IMR-90 (cell line): ENCODE measurements at regions not wholly inside any gene's neighbourhood (a gene's known extent, or its start where the extent isn't known, plus 50 kb on each side); places are given as distances from the start of the nearest gene placed in this dataset.

Experiments used
- ATAC-seq: fragments of 200-7000 bp; cut with Tn5 transposase; 2 replicates; pipeline ENCODE4 v1.9.1; 2020; ENCODE audit warnings: low read depth, mild to moderate bottlenecking, moderate library complexity
- BruUV-seq: library from RNA; stranded (reverse); fragments of 400-500 nt; replicated peaks from 2 replicates; lab custom pipeline; 2021; lab: Mats Ljungman, UMichigan
- CTCF ChIA-PET: fragments of 300-600 bp; formaldehyde crosslinking; extraction: SDS; loops from one replicate; lab custom pipeline; 2021; ENCODE audit warnings: antibody characterized with exemption; lab: Yijun Ruan, JAX
- POLR2A ChIA-PET: fragments of 300-600 bp; sonication (Branson Sonifier 250); formaldehyde crosslinking; loops from one replicate; lab custom pipeline; 2022; ENCODE audit warnings: antibody characterized with exemption; ENCODE audit not compliant: unreplicated experiment; lab: Charles Lee
- DNase-seq: peaks from one replicate; pipeline ENCODE4 v3.0.0; 2013
- H2AFZ ChIP-seq: replicated peaks from 2 replicates; pipeline ENCODE3; 2013; ENCODE audit warnings: low read length, mild to moderate bottlenecking; ENCODE audit not compliant: poor library complexity
- H2AK5ac ChIP-seq: 2 replicates; pipeline ENCODE4 v1.6.1; 2013; ENCODE audit warnings: low read depth, low read length, inconsistent platforms
- H2AK9ac ChIP-seq: replicated peaks from 2 replicates; pipeline ENCODE3; 2013; ENCODE audit warnings: mild to moderate bottlenecking, low read depth, low read length, moderate library complexity; ENCODE audit not compliant: poor library complexity
- H2BK120ac ChIP-seq: 2 replicates; pipeline ENCODE4 v1.6.1; 2013; ENCODE audit warnings: low read depth, low read length, inconsistent platforms
- H2BK15ac ChIP-seq: 3 replicates; pipeline ENCODE4 v1.6.1; 2013; ENCODE audit warnings: low read depth, low read length, inconsistent platforms
- H2BK20ac ChIP-seq: 2 replicates; pipeline ENCODE4 v1.6.1; 2013; ENCODE audit warnings: low read depth, mild to moderate bottlenecking, inconsistent platforms, low read length, moderate library complexity
- H2BK5ac ChIP-seq: 2 replicates; pipeline ENCODE4 v1.6.1; 2013; ENCODE audit warnings: mild to moderate bottlenecking, low read depth, low read length, inconsistent platforms; ENCODE audit not compliant: poor library complexity, severe bottlenecking
- H3K14ac ChIP-seq: replicated peaks from 2 replicates; pipeline ENCODE4 v1.6.1; 2013; ENCODE audit warnings: low read depth, low read length, inconsistent platforms
- H3K18ac ChIP-seq: 2 replicates; pipeline ENCODE4 v1.6.1; 2013; ENCODE audit warnings: low read depth, low read length, control low read depth
- H3K23ac ChIP-seq: 2 replicates; pipeline ENCODE4 v1.6.1; 2013; ENCODE audit warnings: low read depth, low read length, inconsistent platforms
- H3K27ac ChIP-seq: 2 replicates; pipeline ENCODE4 v1.5.1; 2013; ENCODE audit warnings: mild to moderate bottlenecking, control low read depth, low read length; ENCODE audit not compliant: insufficient read depth
- H3K27me3 ChIP-seq: 2 replicates; pipeline ENCODE4 v1.6.1; 2013; ENCODE audit warnings: low read length; ENCODE audit not compliant: control insufficient read depth, insufficient read depth
- H3K36me3 ChIP-seq: 2 replicates; pipeline ENCODE4 v1.6.1; 2013; ENCODE audit warnings: low read length, mixed read lengths; ENCODE audit not compliant: control insufficient read depth, insufficient read depth
- H3K4ac ChIP-seq: 2 replicates; pipeline ENCODE4 v1.6.1; 2013; ENCODE audit warnings: low read depth, low read length, inconsistent platforms
- H3K4me1 ChIP-seq: 2 replicates; pipeline ENCODE4 v1.6.1; 2013; ENCODE audit warnings: low read length, mixed read lengths; ENCODE audit not compliant: control insufficient read depth, insufficient read depth
- H3K4me2 ChIP-seq: 2 replicates; pipeline ENCODE4 v1.6.1; 2013; ENCODE audit warnings: low read depth, mild to moderate bottlenecking, control low read depth, low read length, moderate library complexity
- H3K4me3 ChIP-seq: 2 replicates; pipeline ENCODE4 v1.5.1; 2013; ENCODE audit warnings: low read depth, mild to moderate bottlenecking, control low read depth, low read length, moderate library complexity; ENCODE audit not compliant: insufficient read depth
- H3K56ac ChIP-seq: 2 replicates; pipeline ENCODE4 v1.6.1; 2013; ENCODE audit warnings: low read length, inconsistent platforms; ENCODE audit not compliant: insufficient read depth; ENCODE audit errors: extremely low read depth
- H3K79me1 ChIP-seq, 2 experiments: 2 replicates each; pipeline ENCODE4 v1.6.1; 2013; ENCODE audit warnings: low read length in 2 of 2, inconsistent platforms in 1 of 2, low read depth in 1 of 2
- H3K9ac ChIP-seq: 2 replicates; pipeline ENCODE4 v1.6.1; 2013; ENCODE audit warnings: low read depth, low read length, control low read depth
- H3K9me1 ChIP-seq: 2 replicates; pipeline ENCODE4 v1.6.1; 2013; ENCODE audit warnings: low read length, inconsistent platforms; ENCODE audit not compliant: insufficient read depth
- H3K9me3 ChIP-seq: 2 replicates; pipeline ENCODE4 v1.6.1; 2013; ENCODE audit warnings: low read length; ENCODE audit not compliant: control insufficient read depth, insufficient read depth
- H4K20me1 ChIP-seq: 2 replicates; pipeline ENCODE4 v1.6.1; 2013; ENCODE audit warnings: low read length, inconsistent platforms; ENCODE audit not compliant: insufficient read depth
- H4K5ac ChIP-seq: 2 replicates; pipeline ENCODE4 v1.6.1; 2013; ENCODE audit warnings: mild to moderate bottlenecking, low read depth, low read length, control low read depth
- H4K8ac ChIP-seq, 2 experiments: 2 replicates each; pipeline ENCODE4 v1.6.1; 2013; ENCODE audit warnings: low read depth in 2 of 2, low read length in 2 of 2, control low read depth in 1 of 2, inconsistent platforms in 1 of 2
- H4K91ac ChIP-seq: 2 replicates; pipeline ENCODE4 v1.6.1; 2013; ENCODE audit warnings: low read depth, low read length, inconsistent platforms; ENCODE audit not compliant: insufficient read depth
- BHLHE40 ChIP-seq: fragments of 150-350 bp; IDR thresholded peaks from 2 replicates; pipeline ENCODE4 v1.6.1; 2016; ENCODE audit warnings: mild to moderate bottlenecking, low read depth, low read length
- CEBPB ChIP-seq: IDR thresholded peaks from 2 replicates; pipeline ENCODE4 v1.6.1; 2012; ENCODE audit warnings: low read depth, low read length, improper control_type of control experiment
- CHD1 ChIP-seq: IDR thresholded peaks from 2 replicates; pipeline ENCODE4 v1.6.1; 2012; ENCODE audit warnings: low read depth, low read length, improper control_type of control experiment
- CTCF ChIP-seq: conservative IDR thresholded peaks from 2 replicates; pipeline ENCODE4 v1.5.1; 2012; ENCODE audit warnings: mild to moderate bottlenecking, low read depth, low read length, improper control_type of control experiment
- ELK1 ChIP-seq: fragments of 150-350 bp; IDR thresholded peaks from 2 replicates; pipeline ENCODE4 v1.6.1; 2016; ENCODE audit warnings: low read depth, mild to moderate bottlenecking, low read length, moderate library complexity, borderline replicate concordance
- FOS ChIP-seq: fragments of 150-350 bp; IDR thresholded peaks from 2 replicates; pipeline ENCODE4 v1.6.1; 2016; ENCODE audit warnings: low read depth, low read length
- MAFK ChIP-seq: IDR thresholded peaks from 2 replicates; pipeline ENCODE4 v1.6.1; 2012; ENCODE audit warnings: low read depth, low read length, improper control_type of control experiment
- MAZ ChIP-seq: IDR thresholded peaks from 2 replicates; pipeline ENCODE4 v1.6.1; 2012; ENCODE audit warnings: low read depth, mild to moderate bottlenecking, low read length, improper control_type of control experiment, moderate library complexity, borderline replicate concordance
- MXI1 ChIP-seq: IDR thresholded peaks from 2 replicates; pipeline ENCODE4 v1.6.1; 2012; ENCODE audit warnings: low read depth, mild to moderate bottlenecking, low read length, moderate library complexity, borderline replicate concordance
- NFE2L2 ChIP-seq: fragments of 150-350 bp; IDR thresholded peaks from 2 replicates; pipeline ENCODE4 v1.6.1; 2016; ENCODE audit warnings: low read depth, mild to moderate bottlenecking, low read length
- POLR2A ChIP-seq: IDR thresholded peaks from 2 replicates; pipeline ENCODE4 v1.6.1; 2012; ENCODE audit warnings: mild to moderate bottlenecking, low read depth, low read length
- RAD21 ChIP-seq: IDR thresholded peaks from 2 replicates; pipeline ENCODE4 v1.6.1; 2012; ENCODE audit warnings: low read length, improper control_type of control experiment
- RCOR1 ChIP-seq: IDR thresholded peaks from 2 replicates; pipeline ENCODE4 v1.6.1; 2012; ENCODE audit warnings: mild to moderate bottlenecking, low read length, improper control_type of control experiment; ENCODE audit not compliant: insufficient replicate concordance
- RFX5 ChIP-seq: IDR thresholded peaks from 2 replicates; pipeline ENCODE4 v1.8.0; 2012; ENCODE audit warnings: low read depth, mild to moderate bottlenecking, low read length, moderate library complexity
- SMC3 ChIP-seq: fragments of 150-350 bp; IDR thresholded peaks from 2 replicates; pipeline ENCODE4 v1.6.1; 2016; ENCODE audit warnings: low read depth, mild to moderate bottlenecking, antibody characterized with exemption, low read length, moderate library complexity
- USF2 ChIP-seq: fragments of 150-350 bp; IDR thresholded peaks from 2 replicates; pipeline ENCODE4 v1.6.1; 2017; ENCODE audit warnings: mild to moderate bottlenecking, antibody characterized with exemption, low read length, low read depth
- WGBS, 2 experiments: methylation state at CpG; one replicate each; pipeline versions ENCODE4 v1.1.5 to v1.1.7; 2013; ENCODE audit warnings: missing lambda C conversion rate in 2 of 2; ENCODE audit not compliant: insufficient read length in 1 of 2; ENCODE audit errors: extremely low coverage in 2 of 2; 5-methylcytosine and 5-hydroxymethylcytosine counted together
- dilution Hi-C: fragments of 300-500 bp; cut with HindIII; formaldehyde crosslinking; loops from one replicate; pipeline ENCODE4 v1.14.3; 2018; ENCODE audit warnings: low sequenced_read_pairs; ENCODE audit not compliant: unreplicated experiment
- in situ Hi-C: fragments of 300-500 bp; cut with MboI; formaldehyde crosslinking; loops from 3 replicates; pipeline ENCODE4 v1.14.3; 2019; ENCODE audit warnings: low sequenced_read_pairs, inconsistent platforms, mixed read lengths
- intact Hi-C: fragments of 100-400 bp; cut with micrococcal nuclease; formaldehyde crosslinking; loops from 2 replicates; pipeline ENCODE4 v1.10.0; 2022

GRCh38 chr9:1946526-1947283 is 68.4 kb upstream of the SMARCA2 start:
- Histone ChIP-seq H3K23ac (no peak overlapping the region), H2BK15ac (no peak overlapping the region), H4K5ac (no peak overlapping the region), H2AFZ (no peak overlapping the region), H4K20me1 (no peaks in the 10 kb centered on the region), H3K4me2 (no peak overlapping the region), H3K79me1 (no peaks in the 10 kb centered on the region), H4K8ac (no peak overlapping the region), H4K91ac (no peak overlapping the region), H3K9me1 (no peaks in the 10 kb centered on the region), H2BK20ac (no peak overlapping the region), H3K4me1 (no peaks in the 10 kb centered on the region), H3K56ac (no peak overlapping the region), H3K36me3 (no peaks in the 10 kb centered on the region), H3K14ac (no peak overlapping the region), H2BK5ac (no peak overlapping the region), H3K9ac (no peak overlapping the region), H2AK5ac (no peak overlapping the region), H3K27me3 (no peaks in the 10 kb centered on the region), H2AK9ac (no peak overlapping the region), H2BK120ac (no peak overlapping the region), H3K4ac (no peak overlapping the region), H3K18ac (no peak overlapping the region), H3K27ac (no peak overlapping the region), H3K9me3 (no peaks in the 10 kb centered on the region), H3K4me3 (no peak overlapping the region)
- WGBS, 2 experiments: 86% methylated on average over 2 of the region's 7 CpGs; no CpG with 5 or more reads in 1 of the 2 experiments
- dilution Hi-C loops: no loop called here
- no peak for ATAC-seq
- in situ Hi-C loops: no loop called here
- ChIA-PET POLR2A (no interaction called here), CTCF (no interaction called here)
- TF ChIP-seq FOS: no peak
- no peak for TF ChIP-seq ELK1
- TF ChIP-seq NFE2L2: no peak
- TF ChIP-seq CEBPB: no peak
- no peak for TF ChIP-seq RAD21
- TF ChIP-seq RFX5: no peak
- no peak for TF ChIP-seq CHD1
- TF ChIP-seq CTCF: no peak
- no peak for TF ChIP-seq SMC3
- no peak for TF ChIP-seq MAFK
- no peak for TF ChIP-seq POLR2A
- no peak for TF ChIP-seq MAZ
- TF ChIP-seq USF2: no peak
- no peak for TF ChIP-seq BHLHE40
- TF ChIP-seq MXI1: no peak
- no peak for TF ChIP-seq RCOR1
- DNase-seq: no peak
- BruUV-seq: no TSS peak
- intact Hi-C loops: no loop called here
